ENCODE measurements at regions not wholly inside any gene's neighbourhood (a gene's known extent, or its start where the extent isn't known, plus 50 kb on each side); places are given as distances from the start of the nearest gene placed in this dataset.
A peak's percentile ranks its signal among the peaks of the same experiment; 100 is the strongest.

DNA sequence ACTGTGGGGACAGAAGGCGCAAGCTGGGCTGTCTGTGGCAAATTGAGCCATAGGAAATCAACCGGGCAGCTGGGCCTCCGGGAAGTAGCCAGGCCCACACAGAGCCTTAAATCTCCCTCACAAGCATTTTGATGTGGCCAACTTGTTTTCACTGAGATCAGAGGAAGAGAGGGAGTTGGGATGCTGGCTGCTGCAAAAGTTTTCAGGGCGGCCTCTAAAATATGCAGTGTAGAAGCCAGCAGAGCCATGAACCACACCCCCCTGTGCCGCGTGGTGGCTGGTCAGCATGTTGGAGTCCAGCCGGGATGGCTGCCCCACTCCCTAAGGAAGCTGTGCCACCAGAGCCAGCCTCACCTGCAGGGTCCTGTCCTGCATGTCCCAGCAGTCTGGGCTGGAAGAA lies 167.4 kb downstream of the CDC5L start:
- in situ Hi-C loops (cut with HindIII; ENCODE audit: low pct_unique_long_range_greater_than_20kb, low sequenced_read_pairs) = no loop called here
- DNase-seq (ENCODE audit: low read depth in 1 of 2, low spot score in 1 of 2) = no peak
- no peak for TF ChIP-seq JUND (IDR thresholded peaks at IDR 0.05; ENCODE audit: low read depth)

DNA sequence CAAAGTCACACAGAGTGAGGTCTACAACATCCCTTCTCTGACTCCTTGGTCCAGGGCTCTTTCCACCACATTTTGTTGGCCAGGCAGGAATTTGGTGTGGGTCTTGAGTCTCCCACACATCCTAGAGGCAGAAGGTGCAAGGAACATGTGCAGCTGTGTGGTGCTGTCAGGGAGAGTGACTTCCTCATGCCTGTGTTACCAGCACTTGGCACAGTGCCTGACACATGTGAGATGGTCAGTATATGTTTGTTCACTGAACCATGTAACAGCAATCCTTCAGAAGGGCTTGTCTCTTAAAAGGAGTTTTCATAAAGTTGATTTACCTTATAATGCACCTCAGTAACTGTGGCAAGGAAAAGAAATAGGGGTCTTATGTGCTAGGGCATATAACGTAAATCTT lies 168.5 kb downstream of the CDC5L start:
- DNase-seq (ENCODE audit: low read depth in 1 of 2, low spot score in 1 of 2) = peak in 1 of 2 experiments; percentile 19
- in situ Hi-C loops (cut with HindIII; ENCODE audit: low pct_unique_long_range_greater_than_20kb, low sequenced_read_pairs) = no loop called here
- no peak for TF ChIP-seq JUND (IDR thresholded peaks at IDR 0.05; ENCODE audit: low read depth)

DNA sequence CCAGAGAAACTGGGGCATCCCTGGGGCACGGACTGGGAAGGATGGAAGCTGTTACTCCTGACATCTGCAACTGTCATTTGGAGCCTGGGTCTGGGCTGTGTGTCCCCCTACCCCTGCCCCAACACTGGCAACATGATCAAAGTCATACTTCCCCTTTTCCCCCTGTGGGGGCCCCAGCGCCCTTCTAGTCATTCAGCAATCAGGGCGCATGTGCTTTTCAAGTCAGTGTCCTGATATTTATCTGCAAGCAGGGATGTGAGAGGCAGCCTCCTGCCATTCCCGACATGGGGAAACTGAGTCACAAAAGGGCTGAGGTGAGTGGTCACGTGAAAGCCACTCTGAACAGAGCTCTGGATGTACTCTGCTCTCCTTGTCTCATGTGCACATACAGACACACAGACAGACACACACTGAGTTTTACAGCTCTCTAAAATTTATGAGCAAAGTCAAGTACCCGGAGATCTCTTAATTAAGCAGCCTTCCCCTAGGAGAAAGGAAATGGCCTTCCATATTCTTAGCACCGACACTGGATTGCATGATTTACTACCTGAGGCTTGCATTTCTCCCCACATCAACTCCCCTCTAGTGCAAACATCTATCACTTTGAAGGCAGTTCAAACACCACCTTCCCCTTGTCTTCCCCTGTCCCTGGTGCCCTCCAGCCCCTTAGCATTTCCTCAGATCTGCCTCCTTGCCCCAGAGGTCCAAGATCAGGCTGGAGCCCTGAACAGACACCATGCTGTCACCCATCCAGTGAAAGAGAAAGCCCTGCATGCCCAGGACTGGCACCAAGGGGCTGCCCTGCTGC lies 170.7 kb downstream of the CDC5L start:
- TF ChIP-seq JUND (IDR thresholded peaks at IDR 0.05; ENCODE audit: low read depth) = no peak
- DNase-seq (ENCODE audit: low read depth in 1 of 2, low spot score in 1 of 2) = no peak
- in situ Hi-C loops (cut with HindIII; ENCODE audit: low pct_unique_long_range_greater_than_20kb, low sequenced_read_pairs) = no loop called here

DNA sequence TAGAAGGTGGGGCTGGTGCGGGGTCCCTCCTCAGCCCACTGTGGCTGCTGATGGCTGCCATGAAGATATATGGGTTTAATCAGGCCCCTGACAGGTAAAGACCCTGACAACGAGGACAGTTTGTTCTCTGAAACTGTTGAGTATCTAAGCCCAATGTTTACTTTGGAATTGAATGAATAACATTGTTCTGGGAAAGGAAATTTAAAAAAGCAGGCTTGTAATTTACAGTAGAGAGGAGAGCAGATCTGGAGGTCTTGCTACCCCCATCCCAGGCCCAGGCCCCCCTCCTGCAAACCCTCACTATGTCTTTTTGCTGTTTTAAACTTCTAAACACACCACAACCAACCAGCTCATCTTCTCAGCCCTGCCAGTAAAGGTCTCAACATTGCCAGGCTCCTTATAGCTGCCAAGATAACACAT lies 171.3 kb downstream of the CDC5L start:
- TF ChIP-seq JUND (IDR thresholded peaks at IDR 0.05; ENCODE audit: low read depth) = no peak
- in situ Hi-C loops (cut with HindIII; ENCODE audit: low pct_unique_long_range_greater_than_20kb, low sequenced_read_pairs) = no loop called here
- DNase-seq (ENCODE audit: low read depth in 1 of 2, low spot score in 1 of 2) = no peak

DNA sequence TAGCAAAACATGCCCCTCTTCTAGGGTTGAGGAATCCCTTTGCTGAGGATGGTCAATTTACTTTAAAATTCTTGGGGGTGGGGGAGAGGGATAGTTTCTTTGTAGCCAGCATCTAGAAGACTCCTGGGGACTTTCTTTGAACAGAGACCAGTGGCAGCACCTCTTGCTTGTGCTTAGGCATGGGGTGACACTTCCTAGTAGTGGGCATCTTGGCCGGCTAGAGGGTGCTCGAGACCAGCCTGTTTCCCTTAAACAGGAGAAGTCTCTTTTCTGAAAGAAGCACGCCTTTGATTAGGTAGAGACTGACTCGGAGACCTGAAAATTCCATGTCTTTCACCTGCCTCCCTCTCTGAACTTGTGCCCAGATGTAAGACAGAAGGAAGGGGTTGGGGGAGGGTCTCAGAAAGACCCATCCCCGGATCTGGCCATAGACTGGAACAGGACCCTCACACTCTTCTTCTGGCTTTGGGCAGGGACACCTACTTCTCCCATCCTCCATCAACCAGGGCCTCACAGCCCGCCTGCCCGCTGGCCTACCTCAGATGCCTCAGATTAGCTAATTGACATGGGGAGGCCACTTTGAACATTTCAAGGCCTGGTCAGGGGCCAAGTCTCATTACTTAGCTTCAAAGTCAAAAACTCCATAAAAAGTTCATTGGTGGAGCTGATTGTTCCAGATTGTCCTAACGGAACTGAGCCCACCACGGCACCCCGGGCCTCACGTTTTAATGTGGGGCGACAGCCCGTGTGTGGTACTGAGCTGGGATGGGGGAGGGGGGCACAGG lies 172.2 kb downstream of the CDC5L start:
- peak in 1 of 2 experiments; percentile 14 for DNase-seq (ENCODE audit: low read depth in 1 of 2, low spot score in 1 of 2)
- in situ Hi-C loops (cut with HindIII; ENCODE audit: low pct_unique_long_range_greater_than_20kb, low sequenced_read_pairs) = no loop called here
- TF ChIP-seq JUND (IDR thresholded peaks at IDR 0.05; ENCODE audit: low read depth) = no peak

DNA sequence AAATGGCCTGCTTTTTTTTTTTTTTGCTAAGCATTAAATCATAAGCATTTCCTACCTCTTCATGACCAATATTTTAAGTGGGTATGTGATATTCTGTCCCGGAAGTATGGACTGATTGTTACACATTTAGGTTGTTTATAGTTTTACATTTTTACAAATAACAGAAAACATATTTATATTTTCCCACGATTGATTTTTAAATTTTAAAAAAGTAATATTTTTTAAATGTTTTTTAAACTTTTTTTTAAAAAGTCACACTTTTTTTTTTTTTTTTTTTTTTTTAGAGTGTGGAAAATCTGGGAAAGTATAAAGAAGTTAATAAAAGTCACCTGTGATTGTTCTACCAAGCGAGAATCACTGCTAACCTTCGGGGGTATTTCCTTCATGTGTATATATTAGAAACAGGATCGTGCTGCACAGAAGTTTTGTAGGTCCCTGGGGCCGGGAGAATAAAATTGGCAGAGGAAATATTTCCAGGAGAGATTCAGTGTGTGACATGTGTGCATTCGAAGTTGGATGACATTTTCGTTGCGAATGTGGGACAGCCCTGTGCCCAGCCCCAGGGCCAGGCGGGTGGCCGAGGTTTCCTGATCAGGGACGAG lies 173.1 kb downstream of the CDC5L start:
- no peak for TF ChIP-seq JUND (IDR thresholded peaks at IDR 0.05; ENCODE audit: low read depth)
- DNase-seq (ENCODE audit: low read depth in 1 of 2, low spot score in 1 of 2) = no peak
- in situ Hi-C loops (cut with HindIII; ENCODE audit: low pct_unique_long_range_greater_than_20kb, low sequenced_read_pairs) = no loop called here

DNA sequence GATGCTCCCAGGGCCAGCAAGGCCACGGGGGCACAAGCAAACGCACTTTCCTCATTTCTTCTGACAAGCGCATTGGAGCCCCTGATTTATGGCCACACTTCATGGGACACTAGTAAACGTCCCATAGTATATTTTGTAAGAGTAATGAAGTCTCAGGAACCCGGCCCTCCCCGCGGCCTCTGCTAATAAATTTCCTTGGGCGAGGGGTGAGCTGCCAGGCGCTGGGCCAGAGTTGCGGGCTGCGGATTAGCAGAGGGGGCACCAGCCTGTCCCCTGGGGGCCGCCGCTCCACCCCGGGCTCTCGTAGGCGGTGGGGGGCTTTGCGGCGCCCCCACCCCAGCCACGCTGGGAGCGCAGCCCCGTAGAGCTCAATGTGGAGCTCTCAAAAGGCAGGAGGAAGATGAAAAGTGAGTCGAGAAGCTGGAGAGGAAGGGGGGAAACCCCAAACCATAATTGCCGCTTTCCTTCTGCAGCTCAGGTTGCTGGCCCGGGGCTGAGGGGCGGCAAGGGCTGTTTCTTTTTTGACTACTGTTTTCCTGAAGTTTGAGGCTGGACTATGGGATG lies 173.6 kb downstream of the CDC5L start:
- in situ Hi-C loops (cut with HindIII; ENCODE audit: low pct_unique_long_range_greater_than_20kb, low sequenced_read_pairs) = no loop called here
- no peak for TF ChIP-seq JUND (IDR thresholded peaks at IDR 0.05; ENCODE audit: low read depth)
- DNase-seq (ENCODE audit: low read depth in 1 of 2, low spot score in 1 of 2) = no peak

DNA sequence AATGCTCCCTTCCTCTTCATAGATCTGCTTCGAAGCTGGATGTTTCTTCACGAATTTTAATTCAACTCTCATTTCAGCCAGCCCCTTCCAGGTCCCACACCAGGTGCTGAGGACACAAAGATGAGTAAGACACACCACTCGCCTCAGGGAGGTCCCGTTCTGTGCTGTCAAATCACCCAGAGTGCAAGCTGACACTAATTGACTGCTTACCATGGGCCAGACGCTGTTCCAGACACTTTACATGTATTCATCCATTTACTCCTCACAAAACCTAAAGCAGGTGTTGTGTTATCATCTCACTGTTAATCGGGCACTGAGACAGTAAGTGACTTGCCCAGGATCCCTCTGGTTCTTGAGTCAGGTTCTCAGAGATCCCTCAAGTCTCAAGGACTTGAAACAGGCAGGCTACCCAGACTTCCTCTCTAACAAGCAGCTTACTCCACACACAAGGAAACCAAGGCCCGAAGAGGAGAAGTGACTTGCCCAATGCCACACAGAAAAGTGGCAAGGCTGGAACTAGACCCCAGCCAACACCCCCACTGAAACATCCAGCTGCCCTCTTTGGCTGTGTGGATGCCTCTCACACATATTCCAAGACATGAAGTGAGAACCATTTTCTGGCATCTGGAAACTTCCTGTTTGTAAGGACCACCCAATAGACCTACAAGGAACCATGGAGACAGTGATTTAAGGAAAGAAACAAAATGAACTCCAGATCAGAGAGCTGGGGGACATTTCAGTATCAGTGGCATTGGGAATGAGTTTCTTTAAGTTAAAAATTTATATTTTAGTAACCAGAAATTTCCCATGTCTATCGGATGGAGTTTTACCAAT lies 174.5 kb downstream of the CDC5L start:
- in situ Hi-C loops (cut with HindIII; ENCODE audit: low pct_unique_long_range_greater_than_20kb, low sequenced_read_pairs) = no loop called here
- no peak for TF ChIP-seq JUND (IDR thresholded peaks at IDR 0.05; ENCODE audit: low read depth)
- no peak for DNase-seq (ENCODE audit: low read depth in 1 of 2, low spot score in 1 of 2)

DNA sequence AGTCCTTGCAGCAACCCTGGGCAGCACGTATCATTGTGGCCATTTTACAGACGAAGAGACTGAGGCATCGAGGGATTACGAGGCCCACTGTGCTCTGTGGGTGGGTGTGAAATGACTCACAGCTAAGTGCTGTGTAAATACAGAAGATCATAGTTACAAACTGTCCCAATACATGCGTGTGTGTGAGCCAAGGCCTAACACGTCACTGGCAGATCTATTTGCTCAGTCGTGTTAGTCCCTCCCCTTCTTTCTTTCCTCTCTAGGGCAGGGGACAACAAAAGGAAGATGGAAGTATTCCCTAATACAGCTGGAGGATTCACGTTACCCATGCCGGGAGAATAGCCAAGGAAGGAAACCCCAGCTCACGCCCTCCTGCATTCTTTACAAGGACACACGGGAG lies 175.9 kb downstream of the CDC5L start:
- TF ChIP-seq JUND (IDR thresholded peaks at IDR 0.05; ENCODE audit: low read depth) = no peak
- no peak for DNase-seq (ENCODE audit: low read depth in 1 of 2, low spot score in 1 of 2)
- in situ Hi-C loops (cut with HindIII; ENCODE audit: low pct_unique_long_range_greater_than_20kb, low sequenced_read_pairs) = no loop called here

DNA sequence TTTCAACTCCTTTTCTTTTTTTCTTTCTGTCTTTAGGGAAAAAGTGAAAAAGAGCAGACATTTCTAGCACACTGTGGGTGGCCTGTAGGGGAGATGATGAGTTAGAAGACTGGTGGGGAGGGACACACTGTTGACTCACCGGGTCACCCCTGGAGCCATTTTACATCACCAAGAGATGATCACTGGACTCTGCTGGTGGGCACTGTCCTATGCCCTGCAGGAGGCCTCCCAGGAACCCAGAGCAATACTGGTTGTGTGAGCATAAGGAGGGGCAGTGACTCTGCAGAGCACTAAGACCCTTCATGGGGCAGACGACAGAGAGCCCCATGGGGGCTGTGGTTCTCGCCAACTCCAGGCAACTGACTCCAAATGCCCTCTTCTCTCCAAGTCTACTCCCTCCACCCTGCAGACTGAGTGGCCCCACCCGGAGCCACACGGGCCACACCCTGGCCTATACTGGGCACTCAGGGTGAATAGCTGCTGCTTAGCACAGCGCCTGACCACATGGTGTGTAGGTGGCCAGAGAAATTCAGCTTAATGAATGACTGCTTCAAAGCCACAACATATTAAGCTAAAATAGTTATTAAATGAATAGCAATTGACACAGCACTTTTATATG lies 177.5 kb downstream of the CDC5L start:
- in situ Hi-C loops (cut with HindIII; ENCODE audit: low pct_unique_long_range_greater_than_20kb, low sequenced_read_pairs) = no loop called here
- no peak for DNase-seq (ENCODE audit: low read depth in 1 of 2, low spot score in 1 of 2)
- no peak for TF ChIP-seq JUND (IDR thresholded peaks at IDR 0.05; ENCODE audit: low read depth)

DNA sequence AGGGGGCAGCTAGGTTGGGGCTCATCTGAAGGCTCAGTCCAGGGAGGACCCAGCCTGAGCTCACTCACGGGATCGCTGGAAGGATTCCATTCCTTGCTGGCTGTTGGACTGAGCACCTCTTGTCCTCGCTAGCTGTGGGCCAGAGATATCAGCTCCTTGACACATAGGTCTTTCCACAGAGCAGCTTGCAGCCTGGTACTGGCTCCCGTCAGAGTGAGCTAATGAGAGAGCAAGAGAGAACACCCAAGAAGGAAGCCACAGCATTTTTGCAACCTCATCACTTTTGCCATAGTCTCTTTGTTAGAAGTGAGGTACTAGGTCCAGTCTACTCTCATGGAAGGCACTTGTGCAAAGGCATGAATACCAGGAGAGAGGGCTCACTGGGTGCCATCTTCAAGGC lies 179.9 kb downstream of the CDC5L start:
- TF ChIP-seq JUND (IDR thresholded peaks at IDR 0.05; ENCODE audit: low read depth) = no peak
- in situ Hi-C loops (cut with HindIII; ENCODE audit: low pct_unique_long_range_greater_than_20kb, low sequenced_read_pairs) = no loop called here
- DNase-seq (ENCODE audit: low read depth in 1 of 2, low spot score in 1 of 2) = no peak

DNA sequence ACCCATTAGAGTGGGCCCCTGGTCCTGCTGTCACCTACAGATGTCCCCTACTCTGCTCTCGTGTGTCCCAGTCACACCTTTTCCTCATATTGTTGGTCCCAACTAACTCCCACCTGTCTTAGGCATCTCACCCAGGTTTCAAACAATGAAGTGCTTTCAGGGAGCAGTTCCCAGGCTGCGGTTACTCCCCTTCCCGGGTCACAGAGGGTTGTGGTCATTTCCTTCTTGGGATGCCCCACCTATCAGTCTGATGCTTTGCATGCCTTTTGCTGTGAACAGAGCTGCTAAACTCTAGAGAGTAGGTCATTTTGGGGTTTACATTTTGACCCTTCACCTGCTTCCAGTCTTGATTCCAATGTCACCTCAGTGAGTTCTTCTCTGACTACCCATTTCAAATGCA lies 181.6 kb downstream of the CDC5L start:
- no peak for DNase-seq (ENCODE audit: low read depth in 1 of 2, low spot score in 1 of 2)
- no peak for TF ChIP-seq JUND (IDR thresholded peaks at IDR 0.05; ENCODE audit: low read depth)
- in situ Hi-C loops (cut with HindIII; ENCODE audit: low pct_unique_long_range_greater_than_20kb, low sequenced_read_pairs) = no loop called here

All from T47D (cell line).